HG02885 (cell line): ENCODE measurements at regions not wholly inside any gene's neighbourhood (a gene's known extent, or its start where the extent isn't known, plus 50 kb on each side); places are given as distances from the start of the nearest gene placed in this dataset.
"Not testable (repeated sequence)": the region's sequence is repeated elsewhere in the genome, so short reads cannot be mapped to it uniquely, and the experiment has no call there.

Source experiments
- ATAC-seq: cut with Tn5 transposase; IDR thresholded peaks from one replicate; pipeline ENCODE4 v1.9.1; 2021; ENCODE audit warnings: mild to moderate bottlenecking; ENCODE audit not compliant: unreplicated experiment, poor library complexity

GRCh38 chr6:100322886-100323285 is 141.8 kb downstream of the SIM1 start:
- no peak for ATAC-seq

GRCh38 chr6:100320686-100321085 is 144.0 kb downstream of the SIM1 start:
- no peak for ATAC-seq

- no peak for ATAC-seq
Observed at GRCh38 chr6:100317031-100317430, 147.7 kb downstream of the SIM1 start.

DNA sequence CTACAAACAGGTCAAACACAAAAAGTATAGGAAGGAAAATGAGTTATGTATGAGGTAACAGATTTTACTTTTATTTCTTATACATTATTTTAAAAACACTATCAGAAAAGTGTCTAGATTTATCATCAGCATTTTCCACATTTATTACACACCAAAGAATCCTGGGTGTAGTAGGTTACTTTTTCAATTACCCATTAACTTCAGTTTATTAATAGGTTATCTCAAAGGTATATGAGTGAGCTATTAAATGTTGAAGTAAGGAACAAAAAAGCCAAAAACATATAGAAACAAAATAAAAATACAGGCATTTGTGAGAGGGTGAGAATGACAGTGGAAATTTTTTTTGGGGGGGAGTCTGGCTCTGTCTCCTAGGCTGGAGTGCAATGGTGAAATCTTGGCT is 150.5 kb downstream of the SIM1 start:
- no peak for ATAC-seq

GRCh38 chr6:100311707-100312251 is 152.9 kb downstream of the SIM1 start:
- ATAC-seq: no peak

GRCh38 chr6:100309174-100309573 is 155.5 kb downstream of the SIM1 start:
- ATAC-seq: no peak

DNA sequence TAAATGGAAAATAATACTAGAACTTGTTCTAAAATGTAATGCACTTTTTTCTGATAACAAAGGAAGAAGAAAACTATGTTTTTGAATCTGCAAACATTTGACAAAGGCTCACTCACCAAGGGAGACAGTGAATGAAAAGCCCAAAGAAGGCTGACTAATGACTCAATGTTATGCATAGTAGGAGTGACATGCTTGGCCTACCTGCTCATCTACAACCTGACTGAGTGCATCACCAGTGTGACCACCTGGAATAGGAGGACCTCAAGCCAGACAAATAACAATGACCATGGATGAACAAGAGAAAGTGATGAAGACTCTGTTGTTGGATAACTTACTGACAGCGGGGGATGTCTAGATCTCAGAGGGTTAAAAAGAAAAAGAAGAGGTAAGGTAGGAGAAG is 157.2 kb downstream of the SIM1 start:
- ATAC-seq: no peak

GRCh38 chr6:100305209-100305869 is 159.4 kb downstream of the SIM1 start:
- no peak for ATAC-seq

DNA sequence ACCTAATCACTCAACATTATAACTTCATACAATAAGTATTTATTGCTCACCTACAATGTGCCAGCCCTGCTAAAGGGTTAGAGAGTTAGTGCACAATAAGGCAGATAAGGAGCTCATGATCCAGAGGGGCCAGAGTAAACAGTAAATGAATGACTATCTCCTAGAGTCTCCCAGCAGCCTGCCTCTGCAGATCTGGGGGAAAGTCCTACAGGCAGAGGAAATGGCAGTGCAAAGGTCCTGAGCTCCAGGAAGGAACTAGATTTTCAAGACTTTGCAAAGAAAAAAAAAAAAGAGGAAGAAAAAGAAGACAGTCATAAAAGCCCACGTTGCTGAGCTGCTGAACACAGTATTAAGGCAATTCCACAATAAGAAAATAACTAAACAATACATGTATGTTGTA is 160.1 kb downstream of the SIM1 start:
- ATAC-seq: no peak

DNA sequence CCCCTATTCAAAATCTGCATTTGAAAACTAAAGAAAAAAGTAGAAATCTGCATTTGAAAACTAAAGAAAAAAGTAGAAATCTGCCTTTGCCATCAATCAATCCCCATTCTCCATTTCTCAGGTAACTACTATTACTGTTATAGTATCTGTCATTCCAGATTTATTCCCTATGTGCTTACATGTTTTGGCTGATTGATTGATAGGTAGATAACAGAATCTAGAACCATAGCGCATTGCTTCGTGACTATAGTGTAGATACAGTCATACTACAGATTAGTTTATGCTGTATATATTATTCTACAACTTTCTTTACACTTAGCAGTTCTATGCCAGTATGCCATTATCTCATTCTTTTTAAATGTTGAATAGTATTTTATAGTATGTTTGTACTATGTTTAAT is 163.0 kb downstream of the SIM1 start:
- ATAC-seq: no peak

- no peak for ATAC-seq
Observed at GRCh38 chr6:100300221-100300736, 164.4 kb downstream of the SIM1 start.

DNA sequence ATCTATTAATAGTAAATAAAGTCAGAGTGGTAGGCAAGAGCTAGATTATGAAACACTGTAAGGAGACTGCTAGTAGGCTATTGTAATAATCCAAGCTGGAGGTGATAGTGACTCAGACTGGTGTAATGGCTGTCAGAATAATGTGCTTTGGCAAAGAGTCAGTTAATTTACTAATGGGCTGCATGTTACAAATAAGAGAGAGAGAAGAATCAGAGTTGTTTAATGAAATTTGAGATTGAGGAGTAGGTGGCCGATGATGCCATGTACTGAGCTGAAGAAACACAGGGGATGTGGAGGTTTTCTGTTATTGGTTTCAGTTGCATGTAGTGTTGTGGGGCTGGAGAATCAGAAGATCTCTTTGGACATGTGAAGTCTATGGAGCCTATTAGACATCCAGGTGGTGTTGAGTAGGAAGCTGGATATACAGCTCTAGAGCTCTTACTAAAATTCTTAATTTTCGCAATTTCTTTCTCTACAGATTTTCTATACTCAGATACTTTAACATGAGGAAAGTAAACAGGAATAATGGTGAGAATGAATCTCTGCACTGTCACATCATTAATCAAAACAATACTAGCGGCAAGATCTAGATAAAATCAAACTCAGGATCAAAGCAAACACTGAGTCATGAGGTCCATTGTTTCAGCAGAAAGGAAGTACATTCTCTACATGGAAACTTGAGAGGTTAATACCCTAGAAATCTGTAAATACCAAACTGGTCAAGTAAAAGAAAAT is 167.7 kb downstream of the SIM1 start:
- ATAC-seq: no peak

- ATAC-seq: not testable (repeated sequence)
Observed at GRCh38 chr6:100295172-100295571, 169.5 kb downstream of the SIM1 start.

DNA sequence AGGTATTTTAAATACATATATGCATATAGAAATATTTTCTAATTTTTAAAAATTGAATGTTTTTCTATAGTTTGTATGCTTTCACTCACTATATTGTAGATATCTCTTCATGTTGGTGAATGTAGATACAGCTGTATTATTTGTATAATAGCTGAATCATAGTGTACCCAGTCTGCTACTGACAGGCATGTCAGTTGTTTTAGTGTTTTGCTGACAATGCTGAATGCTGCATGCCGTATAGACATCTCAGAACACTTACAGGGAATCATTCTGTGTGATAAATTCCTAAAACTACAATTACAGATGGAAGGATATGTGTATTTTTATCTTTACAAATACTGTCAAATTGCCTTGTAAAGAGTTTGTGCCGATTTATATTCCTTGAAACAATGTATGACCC is 175.4 kb downstream of the SIM1 start:
- no peak for ATAC-seq

DNA sequence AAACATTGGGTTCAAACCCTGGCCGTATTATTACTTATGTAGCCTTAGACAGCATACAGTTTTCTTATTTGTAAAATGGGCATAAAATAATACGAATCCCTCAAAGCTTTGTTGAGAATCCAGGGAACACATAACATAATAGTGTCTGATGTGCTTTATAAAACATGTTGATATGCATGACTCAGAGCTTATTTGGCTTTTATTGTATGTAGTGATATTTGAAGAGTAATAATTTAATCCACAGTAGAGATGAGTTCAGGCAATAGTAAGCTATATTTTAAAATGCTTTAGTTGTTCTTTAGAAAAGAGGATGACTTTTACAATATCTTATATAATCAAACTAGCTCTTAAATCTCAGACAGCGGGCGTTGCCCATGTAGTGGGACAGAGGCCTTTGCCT is 176.4 kb downstream of the SIM1 start:
- no peak for ATAC-seq

DNA sequence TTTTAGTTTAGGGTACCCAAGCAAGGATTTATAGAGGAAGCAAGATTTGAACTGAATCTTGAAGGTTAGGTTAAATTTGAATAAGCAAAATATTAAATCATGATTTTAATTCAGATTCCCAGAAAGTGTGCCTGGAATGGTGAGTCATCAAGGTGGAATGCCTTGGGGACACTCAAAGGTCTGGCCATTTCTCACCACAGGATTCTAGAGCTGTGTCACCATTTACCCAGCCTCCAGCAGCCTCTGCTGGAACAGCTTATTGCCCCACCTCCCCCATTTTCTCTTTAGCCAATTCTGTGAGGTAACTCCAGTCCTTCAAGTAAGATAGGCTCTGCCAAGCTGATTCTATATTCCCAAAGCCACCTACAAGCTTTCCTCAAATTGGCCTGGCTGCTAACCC is 181.4 kb downstream of the SIM1 start:
- ATAC-seq: no peak

DNA sequence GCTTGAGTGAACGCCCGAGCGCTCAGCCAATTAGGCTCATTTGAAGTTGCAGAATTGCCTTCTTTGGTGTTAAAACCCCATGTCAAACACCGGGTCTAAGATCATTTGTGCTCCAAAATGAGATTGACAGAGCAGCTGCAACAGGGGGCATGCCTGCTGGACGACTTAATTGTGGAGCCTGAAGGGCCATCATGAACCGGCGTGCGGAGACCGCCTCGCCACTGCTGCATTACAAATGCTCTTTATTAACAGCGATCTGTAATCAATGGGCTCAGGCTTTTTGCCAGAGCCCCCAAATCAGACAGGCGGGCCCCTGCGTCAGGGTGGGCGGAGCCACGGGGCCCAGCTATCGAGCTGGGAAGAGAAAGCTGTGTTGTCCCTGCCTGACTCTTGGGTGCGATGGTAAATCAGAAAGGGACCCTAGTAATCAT is 183.2 kb downstream of the SIM1 start:
- no peak for ATAC-seq

DNA sequence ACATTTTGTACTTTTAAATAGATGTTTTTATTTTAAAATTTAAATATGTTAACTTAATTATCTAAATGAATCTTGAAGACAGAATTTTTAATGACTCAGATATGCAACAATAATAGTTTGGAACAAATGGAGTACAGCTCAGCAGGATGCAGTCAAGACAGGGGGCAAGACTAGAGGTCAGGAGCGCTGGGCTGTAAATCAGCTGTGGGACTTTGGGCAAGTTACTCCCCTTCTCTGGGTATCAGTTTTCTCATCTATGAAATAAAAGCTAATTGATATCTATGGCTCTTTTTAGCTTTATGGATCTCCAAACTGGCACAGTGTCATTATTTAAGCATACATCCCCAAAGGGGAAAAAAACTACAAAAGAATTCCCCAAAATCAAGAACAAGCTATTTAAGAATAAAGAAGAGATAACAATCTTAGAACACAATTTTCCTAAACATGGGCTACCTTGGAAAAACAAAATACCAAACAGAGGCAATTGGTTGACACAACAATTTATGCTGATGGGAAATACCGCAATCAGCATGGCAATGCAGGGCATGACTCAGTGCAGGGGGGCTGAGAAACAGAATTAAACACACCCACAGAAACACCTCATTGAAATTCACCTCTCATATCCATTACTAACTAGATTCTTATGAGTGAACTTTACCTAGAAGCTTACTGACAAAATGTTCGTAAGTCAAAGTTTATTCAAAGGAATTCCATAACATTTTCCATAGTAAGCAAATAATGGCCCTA is 188.2 kb downstream of the SIM1 start:
- ATAC-seq: no peak

DNA sequence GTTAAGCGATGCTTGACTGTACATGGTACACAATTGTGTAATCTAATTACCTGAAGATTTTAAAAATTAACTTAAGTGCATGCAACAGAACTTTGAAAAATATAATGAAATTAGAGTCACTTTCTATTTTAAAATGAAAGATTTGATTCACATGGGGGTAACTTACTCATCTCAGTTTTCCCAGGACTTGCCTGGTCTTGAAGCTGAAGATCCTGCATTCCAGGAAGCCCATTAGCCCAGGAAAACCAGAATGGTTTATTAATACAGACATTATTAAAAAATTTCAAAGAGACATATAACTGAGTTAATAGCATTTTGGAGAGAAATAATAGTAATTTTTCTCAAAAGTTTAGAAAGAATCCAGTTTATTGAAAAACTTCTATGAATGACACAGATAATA is 190.6 kb downstream of the SIM1 start:
- no peak for ATAC-seq

DNA sequence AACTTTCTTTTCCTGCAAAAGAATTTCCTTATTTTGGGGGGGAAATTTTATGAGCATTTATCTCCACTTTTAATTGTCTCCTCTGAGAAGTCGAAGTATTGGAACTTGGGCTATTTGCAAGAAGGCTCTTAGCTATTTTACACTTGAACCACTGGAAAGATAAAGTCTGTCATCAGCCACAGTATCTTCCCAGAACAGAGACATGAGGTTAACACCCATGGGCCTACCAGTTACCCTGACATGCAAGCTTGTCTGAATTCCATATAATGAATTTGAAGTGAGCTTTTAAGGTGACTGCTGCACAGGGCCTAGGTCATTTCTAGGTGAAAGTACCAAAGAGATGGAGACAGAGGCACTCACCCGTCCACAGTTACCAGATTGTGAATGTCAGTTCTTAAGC is 193.1 kb downstream of the SIM1 start:
- ATAC-seq: no peak

GRCh38 chr6:100271202-100271601 is 193.5 kb downstream of the SIM1 start:
- no peak for ATAC-seq
